Sigmoid colon (tissue), 6 donors: ENCODE measurements at regions not wholly inside any gene's neighbourhood (a gene's known extent, or its start where the extent isn't known, plus 50 kb on each side); places are given as distances from the start of the nearest gene placed in this dataset.

Experiments used
- DNase-seq: peaks from one replicate; pipeline ENCODE4 v3.0.0-alpha.2; 2019
- H3K27ac ChIP-seq, 4 donors: fragments of 200-600 bp; sonication (generic); one replicate each; pipeline ENCODE4 v1.5.1; 2016 to 2019; ENCODE audit warnings: mild to moderate bottlenecking in 1 of 4
- H3K27me3 ChIP-seq, 3 donors: fragments of 200-600 bp; sonication (generic); one replicate each; pipeline ENCODE4 v1.5.1; 2019; ENCODE audit warnings: mild to moderate bottlenecking in 1 of 3
- H3K36me3 ChIP-seq, 4 donors: fragments of 200-600 bp; sonication (generic); one replicate each; pipeline ENCODE4 v1.5.1; 2016 to 2019
- H3K4me1 ChIP-seq, 4 donors: fragments of 200-600 bp; sonication (generic); one replicate each; pipeline ENCODE4 v1.5.1; 2017 to 2019
- H3K4me3 ChIP-seq, 4 donors: fragments of 200-600 bp; sonication (generic); one replicate each; pipeline ENCODE4 v1.5.1; 2017 to 2019; ENCODE audit warnings: mild to moderate bottlenecking in 2 of 4, moderate library complexity in 1 of 4
- H3K9me3 ChIP-seq, 4 donors: fragments of 200-600 bp in 3 of 4; sonication (generic) in 3 of 4; one replicate each; pipeline versions ENCODE4 v1.5.1 to v1.6.1; 2013 to 2019
- EP300 ChIP-seq, 4 donors: sonication (generic); formaldehyde crosslinking; IDR thresholded peaks; one replicate each; pipeline ENCODE4 v1.6.1; 2017; ENCODE audit warnings: antibody characterized with exemption in 4 of 4
- POLR2A ChIP-seq, 2 donors: fragments of 450-650 bp; IDR thresholded peaks; one replicate each; pipeline ENCODE4 v1.6.1; 2016; ENCODE audit warnings: antibody characterized with exemption in 2 of 2, mild to moderate bottlenecking in 2 of 2, moderate library complexity in 2 of 2
- POLR2AphosphoS5 ChIP-seq, 4 donors: sonication (generic); formaldehyde crosslinking; IDR thresholded peaks; one replicate each; pipeline ENCODE4 v1.6.1; 2017; ENCODE audit warnings: antibody characterized with exemption in 4 of 4
- WGBS, 2 donors: extraction: QIAGEN DNeasy Blood & Tissue Kit; methylation state at CpG; one replicate each; pipeline ENCODE4 v1.1.7; 2013; 5-methylcytosine and 5-hydroxymethylcytosine counted together
- intact Hi-C: fragments of 100-400 bp; cut with DNase I; formaldehyde crosslinking; loops from one replicate; pipeline ENCODE4 v1.15.1; 2023
- TF ChIP-seq, protein P1 (sequence below), 4 experiments: fragments of 450-650 bp in 3 of 4; fragments of 200-600 bp in 1 of 4; IDR thresholded peaks; one replicate each; pipeline ENCODE4 v1.5.1; 2016 to 2019; ENCODE audit warnings: antibody characterized with exemption in 4 of 4, mild to moderate bottlenecking in 3 of 4, moderate library complexity in 2 of 4
- donor health status: healthy with polysubstance abuse.
- donor health status: healthy.

DNA sequence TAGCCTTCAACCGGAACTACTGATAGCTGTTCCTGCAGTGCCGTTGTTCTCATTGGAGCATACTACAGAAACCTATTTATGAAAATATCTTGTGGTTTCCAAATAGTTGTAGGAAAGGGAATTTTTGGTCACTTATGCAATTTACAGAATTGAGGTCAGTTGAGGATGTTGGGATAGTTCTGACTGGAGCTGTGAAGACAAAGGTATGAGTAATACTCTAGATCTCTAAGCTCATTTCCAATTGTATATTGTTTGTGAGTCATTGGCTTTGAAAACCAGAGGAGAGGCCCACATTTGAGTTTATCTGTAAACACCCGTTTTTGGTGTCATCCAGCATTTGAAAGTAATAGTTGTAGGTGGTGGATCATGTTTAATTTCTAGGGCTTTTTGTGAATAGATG is 561.3 kb upstream of the WWC1 start:
- no peaks in the 10 kb centered on the region for H3K27me3 ChIP-seq
- intact Hi-C loops = no loop called here
- no peaks in the 10 kb centered on the region for H3K36me3 ChIP-seq
- TF ChIP-seq POLR2AphosphoS5 (IDR thresholded peaks at IDR 0.05) (no peak), EP300 (IDR thresholded peaks at IDR 0.05) (no peak), POLR2A (IDR thresholded peaks at IDR 0.05) (no peak)
- TF ChIP-seq, protein P1, sequence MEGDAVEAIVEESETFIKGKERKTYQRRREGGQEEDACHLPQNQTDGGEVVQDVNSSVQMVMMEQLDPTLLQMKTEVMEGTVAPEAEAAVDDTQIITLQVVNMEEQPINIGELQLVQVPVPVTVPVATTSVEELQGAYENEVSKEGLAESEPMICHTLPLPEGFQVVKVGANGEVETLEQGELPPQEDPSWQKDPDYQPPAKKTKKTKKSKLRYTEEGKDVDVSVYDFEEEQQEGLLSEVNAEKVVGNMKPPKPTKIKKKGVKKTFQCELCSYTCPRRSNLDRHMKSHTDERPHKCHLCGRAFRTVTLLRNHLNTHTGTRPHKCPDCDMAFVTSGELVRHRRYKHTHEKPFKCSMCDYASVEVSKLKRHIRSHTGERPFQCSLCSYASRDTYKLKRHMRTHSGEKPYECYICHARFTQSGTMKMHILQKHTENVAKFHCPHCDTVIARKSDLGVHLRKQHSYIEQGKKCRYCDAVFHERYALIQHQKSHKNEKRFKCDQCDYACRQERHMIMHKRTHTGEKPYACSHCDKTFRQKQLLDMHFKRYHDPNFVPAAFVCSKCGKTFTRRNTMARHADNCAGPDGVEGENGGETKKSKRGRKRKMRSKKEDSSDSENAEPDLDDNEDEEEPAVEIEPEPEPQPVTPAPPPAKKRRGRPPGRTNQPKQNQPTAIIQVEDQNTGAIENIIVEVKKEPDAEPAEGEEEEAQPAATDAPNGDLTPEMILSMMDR (IDR thresholded peaks at IDR 0.05) = no peak
- DNase-seq = no peak
- WGBS, 2 donors = 70 to 81% methylated on average over 3 of the region's 3 CpGs
- H3K4me1 ChIP-seq = no peaks in the 10 kb centered on the region
- no peak overlapping the region for H3K4me3 ChIP-seq
- H3K27ac ChIP-seq = no peak overlapping the region
- no peaks in the 10 kb centered on the region for H3K9me3 ChIP-seq

DNA sequence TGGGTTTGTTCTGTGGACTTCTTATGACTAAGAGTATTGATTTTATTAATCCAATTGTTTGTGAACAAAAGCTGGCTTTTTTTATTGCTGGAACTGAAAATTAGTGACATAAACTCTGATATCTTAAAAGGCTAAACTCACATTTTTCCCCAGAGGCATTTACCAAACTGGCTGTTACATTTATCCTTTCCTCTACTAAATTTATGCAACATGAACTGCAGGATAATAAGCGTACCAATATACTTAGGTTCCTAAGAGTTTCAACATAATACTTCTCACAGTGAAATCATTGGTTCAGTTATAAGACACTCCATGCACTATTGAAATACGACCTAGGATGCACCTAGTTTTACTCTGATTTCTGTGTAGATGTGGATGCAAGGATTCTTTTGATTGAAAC is 560.8 kb upstream of the WWC1 start:
- WGBS, 2 donors = 84 to 85% methylated on average over 2 of the region's 2 CpGs
- no peak for DNase-seq
- Histone ChIP-seq H3K4me1 (no peaks in the 10 kb centered on the region), H3K27ac (no peak overlapping the region), H3K4me3 (no peak overlapping the region), H3K27me3 (no peaks in the 10 kb centered on the region), H3K9me3 (no peaks in the 10 kb centered on the region), H3K36me3 (no peaks in the 10 kb centered on the region)
- TF ChIP-seq POLR2AphosphoS5 (IDR thresholded peaks at IDR 0.05) = no peak
- TF ChIP-seq, protein P1 (IDR thresholded peaks at IDR 0.05) = no peak
- TF ChIP-seq POLR2A (IDR thresholded peaks at IDR 0.05) = no peak
- TF ChIP-seq EP300 (IDR thresholded peaks at IDR 0.05) = no peak
- intact Hi-C loops = no loop called here

DNA sequence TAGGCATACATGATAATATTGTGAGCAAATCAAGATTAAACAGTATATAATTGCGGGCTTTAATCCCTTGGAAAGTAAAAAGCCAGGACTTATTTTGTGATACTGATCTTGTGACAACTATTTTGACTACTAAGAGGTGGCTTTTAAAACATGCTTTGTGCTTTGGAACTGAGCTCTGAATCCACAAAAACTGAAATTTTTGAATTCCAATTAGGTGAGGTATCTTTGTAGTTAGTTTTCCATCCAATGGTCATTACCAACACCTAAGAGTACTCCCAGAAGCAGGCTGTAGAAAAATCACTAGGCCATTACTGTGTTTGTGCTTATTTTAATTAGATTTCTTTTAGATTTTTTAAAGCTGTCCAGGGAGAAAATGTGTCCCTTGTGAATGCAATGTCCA is 559.5 kb upstream of the WWC1 start:
- WGBS, 2 donors = 95 to 98% methylated on average over 1 of the region's 1 CpG
- Histone ChIP-seq H3K4me1 (no peaks in the 10 kb centered on the region), H3K9me3 (no peaks in the 10 kb centered on the region), H3K27me3 (no peaks in the 10 kb centered on the region), H3K4me3 (no peak overlapping the region), H3K36me3 (no peaks in the 10 kb centered on the region), H3K27ac (no peak overlapping the region)
- intact Hi-C loops = no loop called here
- TF ChIP-seq, protein P1 (IDR thresholded peaks at IDR 0.05) = no peak
- TF ChIP-seq POLR2A (IDR thresholded peaks at IDR 0.05) (no peak), POLR2AphosphoS5 (IDR thresholded peaks at IDR 0.05) (no peak), EP300 (IDR thresholded peaks at IDR 0.05) (no peak)
- DNase-seq = no peak

DNA sequence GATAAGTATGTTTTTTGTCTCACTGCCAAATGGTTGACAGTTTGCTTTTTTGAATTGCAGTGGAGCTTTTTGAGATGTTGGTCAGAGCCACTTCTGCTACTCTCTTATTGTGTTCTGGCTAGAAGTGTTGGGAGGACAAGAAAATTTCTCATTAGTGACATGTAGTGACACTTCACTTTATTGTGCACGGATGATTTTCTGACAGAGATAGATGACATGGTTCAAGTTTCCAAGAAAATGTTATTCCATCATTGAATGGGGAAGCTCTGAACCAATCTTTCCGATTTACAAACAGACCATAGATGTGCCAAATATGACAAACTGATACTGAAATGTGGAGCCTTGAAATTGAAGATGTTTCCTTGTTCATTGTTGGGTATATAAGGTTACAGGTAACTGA is 558.9 kb upstream of the WWC1 start:
- Histone ChIP-seq H3K27ac (no peak overlapping the region), H3K4me1 (no peaks in the 10 kb centered on the region), H3K27me3 (no peaks in the 10 kb centered on the region), H3K36me3 (no peaks in the 10 kb centered on the region), H3K9me3 (no peaks in the 10 kb centered on the region), H3K4me3 (no peak overlapping the region)
- 83 to 88% methylated on average over 2 of the region's 2 CpGs for WGBS, 2 donors
- TF ChIP-seq POLR2A (IDR thresholded peaks at IDR 0.05) = no peak
- TF ChIP-seq, protein P1 (IDR thresholded peaks at IDR 0.05) = no peak
- no peak for TF ChIP-seq POLR2AphosphoS5 (IDR thresholded peaks at IDR 0.05)
- TF ChIP-seq EP300 (IDR thresholded peaks at IDR 0.05) = no peak
- intact Hi-C loops = no loop called here
- no peak for DNase-seq

DNA sequence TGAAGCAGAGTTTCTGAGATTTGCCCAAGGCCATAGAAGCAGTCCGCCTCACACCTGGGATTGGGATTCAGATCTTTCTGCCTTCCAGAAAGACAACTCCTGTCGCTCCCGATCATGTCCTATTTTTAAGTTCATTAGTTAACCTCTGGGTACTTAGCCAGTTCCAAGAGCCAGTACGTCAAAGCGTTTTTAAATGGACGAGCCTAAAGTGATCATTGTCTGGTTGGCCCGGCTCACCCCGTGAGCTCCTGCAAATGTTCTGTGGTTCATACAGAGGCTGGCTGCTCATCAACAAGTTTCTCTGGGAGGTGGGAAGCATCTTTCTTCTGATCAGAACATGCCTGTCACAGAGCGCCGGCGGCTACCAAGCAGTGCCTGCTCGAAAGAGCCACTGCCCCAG is 554.5 kb upstream of the WWC1 start:
- TF ChIP-seq POLR2A (IDR thresholded peaks at IDR 0.05) (no peak), POLR2AphosphoS5 (IDR thresholded peaks at IDR 0.05) (no peak), EP300 (IDR thresholded peaks at IDR 0.05) (no peak)
- TF ChIP-seq, protein P1 (IDR thresholded peaks at IDR 0.05) = no peak
- intact Hi-C loops = no loop called here
- WGBS, 2 donors = 93 to 94% methylated on average over 12 of the region's 12 CpGs

More for the DNA sequence above, 554.5 kb upstream of the WWC1 start:
- no peak overlapping the region for H3K4me3 ChIP-seq
- H3K36me3 ChIP-seq = no peaks in the 10 kb centered on the region
- no peaks in the 10 kb centered on the region for H3K27me3 ChIP-seq
- DNase-seq = no peak
- no peaks in the 10 kb centered on the region for H3K4me1 ChIP-seq
- H3K27ac ChIP-seq = no peak overlapping the region
- H3K9me3 ChIP-seq = no peaks in the 10 kb centered on the region
